ENCODE measurements at regions not wholly inside any gene's neighbourhood (a gene's known extent, or its start where the extent isn't known, plus 50 kb on each side); places are given as distances from the start of the nearest gene placed in this dataset.
"Not testable (repeated sequence)": the region's sequence is repeated elsewhere in the genome, so short reads cannot be mapped to it uniquely, and the experiment has no call there.

DNA sequence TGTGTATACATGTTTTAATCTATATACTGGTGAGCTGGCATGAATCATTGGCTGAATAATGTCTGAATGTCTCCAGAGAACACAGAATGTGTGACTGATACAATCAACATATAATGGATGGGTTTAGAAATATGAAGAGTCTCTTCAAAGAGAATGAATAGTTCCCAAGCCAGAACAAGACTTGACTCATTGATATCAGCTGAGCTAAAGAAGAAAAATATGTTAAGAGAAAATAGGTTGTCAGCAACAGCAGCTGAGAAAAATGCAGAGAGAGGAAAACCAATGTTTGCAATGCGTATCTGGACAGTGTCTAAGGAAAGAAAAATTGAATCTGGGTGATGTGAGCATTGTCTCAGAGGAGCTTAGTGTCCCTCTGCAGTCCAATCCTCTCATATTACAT lies 1281.8 kb upstream of the TENM4 start:
- DNase-seq = no peak

DNA sequence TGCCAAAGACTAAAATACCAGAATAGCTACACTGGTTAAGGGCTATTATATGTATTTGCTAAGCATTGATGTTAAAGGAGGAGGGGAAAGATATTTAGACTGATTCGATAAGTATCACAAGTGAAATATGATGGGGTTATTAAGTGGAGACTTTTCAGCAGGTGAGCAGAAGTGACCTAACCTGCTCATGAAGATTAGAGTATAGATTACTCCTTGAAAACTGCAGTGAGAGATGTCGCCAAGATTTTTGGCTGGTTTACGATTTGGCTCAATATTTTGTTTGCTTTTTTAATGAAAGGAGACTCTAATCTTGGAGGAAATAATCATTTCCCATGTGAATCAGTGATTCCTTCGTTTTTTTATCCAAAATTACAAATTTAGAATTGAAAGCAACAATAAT lies 1279.5 kb upstream of the TENM4 start:
- DNase-seq = no peak

DNA sequence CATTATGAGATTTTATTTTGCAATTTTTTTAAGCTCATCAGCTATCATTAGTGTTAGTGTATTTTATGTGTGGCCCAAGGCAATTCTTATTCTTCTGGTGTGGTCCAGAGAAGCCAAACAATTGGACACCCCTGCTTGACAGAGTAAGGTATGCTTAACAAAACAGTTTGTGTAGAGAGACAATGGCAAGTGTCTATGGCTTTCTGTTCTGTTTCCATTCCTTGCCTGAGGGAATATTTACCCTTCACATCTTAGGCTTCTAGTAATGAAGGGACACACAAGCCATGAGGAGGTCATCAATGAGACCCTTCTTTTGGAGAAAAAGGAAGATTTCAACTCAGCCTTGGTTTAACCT lies 1278.4 kb upstream of the TENM4 start:
- DNase-seq = no peak

DNA sequence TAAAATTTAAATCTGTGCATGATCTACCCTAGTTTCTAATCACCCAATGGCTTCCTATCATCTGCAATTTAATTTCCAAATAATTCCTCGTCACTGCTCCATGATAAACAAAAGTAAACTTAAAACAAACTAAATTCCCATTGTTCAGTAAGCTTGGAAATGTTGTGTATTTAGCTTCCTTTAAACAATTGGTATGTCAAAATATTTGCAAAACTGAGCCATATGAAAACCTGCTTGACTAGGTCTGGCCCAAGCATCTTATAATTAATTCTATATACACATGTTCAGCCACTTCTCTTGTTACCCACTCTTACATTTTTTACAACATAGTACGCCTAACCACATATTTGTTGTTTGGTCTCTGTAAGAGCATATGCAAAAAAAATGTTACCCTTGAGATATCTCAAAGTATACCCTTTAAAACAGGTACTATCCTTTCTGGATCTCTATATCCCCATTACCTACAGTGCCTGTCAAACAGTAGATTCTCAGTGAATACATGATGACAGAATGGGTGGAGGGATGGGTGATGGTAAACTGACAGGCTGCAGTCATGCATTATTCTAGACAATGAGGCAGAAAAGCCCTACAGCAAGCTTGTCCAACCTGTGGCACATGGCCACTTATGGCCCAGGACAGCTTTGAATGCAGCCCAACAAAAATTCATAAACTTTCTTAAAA lies 1277.9 kb upstream of the TENM4 start:
- DNase-seq = no peak

DNA sequence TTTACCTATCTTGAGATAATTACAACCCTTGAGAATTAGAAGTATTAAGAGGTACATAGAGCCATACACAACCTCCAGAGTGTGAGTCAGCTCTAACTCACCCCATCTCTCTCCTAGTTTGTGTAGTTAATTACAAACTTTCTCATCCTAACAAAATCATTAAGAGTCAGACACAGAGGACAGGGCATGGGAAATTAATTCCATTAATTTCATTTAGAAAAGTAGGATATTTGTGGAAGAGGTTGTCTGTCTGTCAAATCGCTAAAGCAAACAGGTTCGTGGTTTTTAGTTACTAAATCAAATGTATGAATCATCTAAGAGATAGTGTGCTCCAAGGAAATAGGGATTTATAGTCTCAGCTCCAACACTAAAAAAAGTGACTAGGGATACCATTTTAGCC lies 1261.4 kb upstream of the TENM4 start:
- no peak for DNase-seq

DNA sequence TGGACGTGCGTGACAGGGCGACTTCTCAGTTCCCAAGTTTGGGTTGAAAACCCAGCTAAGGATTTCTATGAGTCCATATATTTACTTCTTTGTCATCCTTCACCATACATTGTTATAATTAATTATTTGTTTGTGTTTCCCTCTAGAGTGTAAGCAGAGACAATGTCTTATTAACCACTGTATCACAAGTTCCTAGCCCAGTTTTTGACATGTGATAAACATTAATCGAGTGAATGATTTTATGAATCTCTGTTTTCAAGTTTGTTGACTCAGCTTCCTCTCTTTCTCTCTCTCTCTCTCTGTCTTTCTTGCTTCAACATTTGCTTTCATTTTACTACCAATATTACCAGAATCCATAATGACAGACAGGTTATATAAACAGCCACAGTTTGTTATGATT lies 1259.6 kb upstream of the TENM4 start:
- DNase-seq = no peak

DNA sequence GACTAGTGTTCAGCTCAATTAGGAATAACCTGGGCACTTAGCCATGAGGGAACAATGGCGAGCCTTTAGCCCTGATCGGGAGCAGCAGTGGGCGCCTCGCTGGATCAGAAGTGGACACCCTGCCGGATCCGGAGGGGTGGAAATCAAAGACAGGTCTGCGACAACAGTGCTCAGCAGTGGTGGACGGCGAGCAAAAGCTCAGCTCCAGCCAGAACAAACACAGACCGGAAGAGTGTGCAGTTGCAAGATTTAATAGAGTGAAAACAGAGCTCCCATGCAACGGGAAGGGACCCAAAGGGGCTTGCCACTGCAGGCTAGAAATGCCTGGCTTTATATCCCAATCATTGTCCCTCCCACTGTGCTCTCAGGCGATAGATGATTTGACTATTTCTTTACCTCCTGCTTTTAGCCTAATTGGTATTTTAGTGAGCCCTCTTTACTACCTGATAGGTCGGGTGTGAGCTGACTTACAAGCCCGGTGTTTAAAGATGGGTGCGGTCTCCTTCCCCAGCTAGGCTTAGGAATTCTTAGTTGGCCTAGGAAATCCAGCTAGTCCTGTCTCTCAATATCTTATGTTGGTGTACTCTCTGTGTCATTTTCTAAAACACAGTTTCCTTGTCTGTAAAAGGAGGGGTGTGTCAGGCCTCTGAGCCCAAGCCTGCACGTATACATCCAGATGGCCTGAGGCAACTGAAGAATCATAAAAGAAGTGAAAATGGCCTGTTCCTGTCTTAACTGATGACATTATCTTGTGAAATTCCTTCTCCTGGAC lies 1258.8 kb upstream of the TENM4 start:
- DNase-seq = not testable (repeated sequence)

DNA sequence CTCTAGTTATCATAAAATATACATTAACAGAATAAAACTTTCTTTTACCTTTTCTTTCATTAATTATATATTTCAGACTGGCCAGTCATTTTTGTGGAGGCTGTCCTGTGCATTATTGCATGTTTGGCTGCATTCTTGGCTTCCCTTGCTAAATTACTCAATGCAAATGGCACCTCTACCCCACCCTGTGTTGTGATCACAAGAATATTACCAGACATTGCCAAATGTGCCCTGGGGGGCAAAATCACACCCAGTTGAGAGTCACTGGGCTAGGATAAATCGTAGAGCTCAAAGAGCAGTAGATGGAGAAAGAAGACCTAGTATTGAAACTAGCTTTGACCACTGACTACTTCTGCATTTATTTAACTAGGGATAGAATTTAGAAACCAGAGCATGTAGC lies 1257.8 kb upstream of the TENM4 start:
- DNase-seq = no peak

DNA sequence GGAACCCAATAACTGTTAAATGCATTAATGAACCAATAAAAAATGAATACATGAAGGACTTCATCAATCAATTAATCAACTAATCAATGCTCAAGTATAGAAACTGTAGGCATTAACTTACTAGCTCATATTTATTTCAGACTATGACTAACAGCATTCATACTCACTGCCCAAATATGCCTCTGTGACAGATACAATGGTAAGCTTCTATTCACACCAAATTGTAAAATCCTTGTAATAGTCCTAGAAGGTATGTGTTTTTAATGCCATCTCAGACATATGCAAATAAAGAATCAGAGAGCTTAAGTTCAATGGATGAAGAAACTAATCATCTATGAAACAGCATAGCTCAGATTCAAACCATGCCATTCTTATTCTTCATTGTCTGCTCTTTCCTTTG lies 1253.6 kb upstream of the TENM4 start:
- DNase-seq = no peak

DNA sequence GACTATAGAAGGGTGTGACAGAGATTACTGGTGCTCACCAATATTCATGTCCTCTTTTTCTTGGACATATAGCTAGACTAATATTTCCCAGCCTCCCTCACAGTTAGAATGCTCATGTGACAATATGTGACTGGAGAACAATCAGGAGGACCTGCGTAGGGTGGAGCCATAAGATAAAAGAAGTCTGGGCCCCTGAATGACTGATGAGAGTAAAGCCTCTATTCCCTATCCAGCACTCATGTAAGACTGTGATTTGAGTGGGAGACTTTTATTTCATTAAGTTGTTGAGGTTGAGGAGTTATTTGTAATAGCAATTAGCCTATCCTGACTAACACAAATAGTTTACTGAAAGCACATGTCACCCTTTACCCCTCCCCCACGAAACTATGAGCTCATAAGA lies 1247.1 kb upstream of the TENM4 start:
- DNase-seq = no peak

DNA sequence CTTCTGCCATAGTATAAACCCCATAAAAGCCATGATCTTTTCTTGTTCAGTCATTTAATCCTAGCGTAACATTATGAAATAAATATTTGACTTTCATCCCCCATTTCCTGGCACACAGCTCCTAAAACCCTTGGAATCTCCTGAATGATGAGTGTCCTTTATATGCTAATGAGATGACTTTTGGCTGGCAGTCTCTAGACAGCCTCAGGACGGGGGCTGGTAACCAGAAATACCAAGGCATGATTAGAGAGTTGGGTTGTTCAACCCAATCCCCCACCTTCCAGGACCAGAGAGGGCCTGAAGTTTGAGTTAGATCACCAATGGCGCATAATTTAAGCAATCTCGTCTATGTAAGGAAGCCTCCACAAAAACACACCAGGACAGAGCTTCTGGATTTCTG lies 1246.1 kb upstream of the TENM4 start:
- no peak for DNase-seq

DNA sequence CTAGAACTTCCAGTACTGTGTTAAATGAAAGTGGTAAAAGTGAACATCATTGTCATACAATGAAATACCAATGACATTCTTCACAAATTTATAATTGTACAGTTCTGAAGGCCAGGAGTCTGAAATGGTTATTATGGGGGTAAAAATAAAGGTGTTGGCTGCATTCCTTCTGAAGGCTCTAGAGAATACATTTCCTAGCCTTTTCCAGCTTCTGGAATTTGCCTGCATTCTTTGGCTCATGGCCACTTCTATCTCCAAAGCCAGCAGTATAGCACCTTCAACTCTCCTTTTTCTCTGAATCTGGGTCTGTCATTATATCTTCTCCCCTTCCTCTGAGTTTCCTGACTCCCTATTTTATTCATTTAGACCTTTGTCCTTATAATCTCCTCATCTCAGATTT lies 1232.7 kb upstream of the TENM4 start:
- DNase-seq = no peak

DNA sequence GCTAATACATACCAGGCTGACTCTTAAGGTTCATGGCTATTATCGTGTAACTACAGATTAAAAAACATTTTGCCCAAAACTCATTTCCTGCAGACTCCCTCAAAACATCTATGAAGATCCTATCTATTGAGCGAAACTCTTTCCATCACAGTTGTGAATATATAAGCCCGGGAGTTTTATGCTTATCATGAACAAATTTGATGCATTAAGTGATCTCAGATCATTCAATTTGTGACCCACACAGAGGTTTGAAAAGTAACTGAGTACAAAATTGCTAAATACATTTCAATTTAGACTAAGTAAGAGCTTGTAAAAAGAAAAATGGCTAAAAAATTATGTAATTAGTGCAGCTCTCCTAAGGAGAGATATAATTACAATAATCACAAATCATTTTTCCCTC lies 1228.8 kb upstream of the TENM4 start:
- DNase-seq = no peak

DNA sequence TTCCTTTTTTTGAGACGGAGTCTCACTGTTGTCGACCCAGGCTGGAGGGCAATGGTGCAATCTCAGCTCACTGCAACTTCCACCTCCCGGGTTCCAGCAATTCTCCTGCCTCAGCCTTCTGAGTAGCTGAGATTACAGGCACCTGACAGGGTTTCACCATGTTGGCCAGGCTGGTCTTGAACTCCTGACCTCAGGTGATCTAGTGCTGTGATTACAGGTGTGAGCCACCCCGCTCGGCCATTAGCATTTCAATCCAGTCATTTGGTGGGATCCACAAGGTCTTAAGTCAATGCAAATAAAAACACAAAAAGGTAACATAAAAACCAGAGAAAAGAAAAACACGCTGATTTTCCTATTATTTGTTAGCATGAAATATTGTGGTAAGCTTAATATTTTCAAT lies 1227.2 kb upstream of the TENM4 start:
- DNase-seq = no peak

DNA sequence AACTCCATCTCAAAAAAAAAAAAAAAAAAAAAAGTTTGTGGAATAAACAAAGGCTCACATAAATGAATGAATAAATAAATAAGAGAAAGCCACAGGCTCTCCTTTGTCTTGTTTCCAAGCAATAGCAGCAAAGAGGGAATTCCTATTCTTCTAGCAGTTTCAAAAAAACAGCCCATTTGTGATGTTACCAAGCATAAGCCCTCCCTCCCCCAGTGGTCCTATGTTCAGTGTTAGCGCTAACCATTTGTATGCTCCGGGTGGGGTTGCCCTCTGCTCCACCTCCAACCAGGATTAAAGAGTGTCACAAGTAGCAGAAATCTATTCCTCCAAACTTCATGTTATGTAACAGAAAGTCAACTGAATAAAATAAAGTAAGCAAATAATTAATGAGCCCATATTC lies 1215.0 kb upstream of the TENM4 start:
- DNase-seq = no peak

DNA sequence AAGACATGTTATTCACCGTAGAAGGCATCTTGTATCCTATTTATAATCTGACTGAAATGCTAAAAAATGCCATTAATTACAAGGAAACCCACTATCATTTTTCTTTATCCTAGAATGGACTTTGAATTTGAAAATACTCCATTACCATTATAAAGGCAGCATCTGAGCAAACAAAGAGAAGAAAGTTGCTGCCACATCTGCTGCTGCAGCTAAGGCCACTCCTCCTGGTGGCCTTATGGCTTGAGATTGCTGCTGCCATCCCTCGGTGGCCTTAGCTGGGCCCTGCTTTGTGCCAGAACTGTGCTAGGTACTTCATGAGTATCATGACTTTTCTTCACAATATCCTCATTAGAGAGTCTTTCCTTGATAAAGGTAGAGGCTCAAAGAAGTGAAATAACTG lies 1210.1 kb upstream of the TENM4 start:
- no peak for DNase-seq

DNA sequence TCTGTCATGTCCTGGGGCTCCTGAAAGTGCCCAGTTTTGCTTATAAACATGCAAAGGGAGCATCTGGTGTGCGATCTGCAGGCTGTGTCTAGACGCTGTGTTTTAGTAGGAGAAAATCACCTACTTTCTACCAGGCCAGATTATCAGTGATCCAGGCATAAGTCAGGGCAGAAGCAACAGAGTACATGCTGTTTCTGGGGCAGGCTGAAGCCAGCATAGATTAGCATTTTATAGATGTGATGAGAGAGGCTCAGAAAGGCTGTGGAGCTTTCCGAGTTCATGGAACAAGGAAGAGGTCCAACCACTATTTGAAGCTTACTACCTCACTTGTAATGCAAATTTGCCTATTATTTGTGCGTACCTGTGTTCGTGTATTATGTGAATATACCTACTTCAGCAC lies 1208.4 kb upstream of the TENM4 start:
- no peak for DNase-seq

DNA sequence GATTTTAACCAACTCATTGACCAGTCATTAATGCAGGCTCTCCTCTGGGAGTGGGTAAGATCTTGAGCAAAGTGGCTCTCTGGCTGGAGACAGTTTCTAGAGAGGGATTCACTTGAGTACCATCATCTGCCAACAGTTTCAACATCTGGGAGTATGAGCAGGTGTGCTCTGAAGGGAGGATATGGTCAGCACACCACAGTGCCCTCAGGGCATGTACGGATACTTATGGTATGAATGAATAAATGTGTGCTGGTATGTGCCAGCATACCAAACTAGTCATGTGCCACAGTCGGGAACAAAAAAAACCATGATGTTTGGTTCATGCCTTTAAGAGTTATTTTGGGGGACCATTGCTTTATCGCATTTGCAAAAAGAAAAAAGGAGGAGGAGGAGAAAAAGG lies 1197.5 kb upstream of the TENM4 start:
- DNase-seq = no peak

DNA sequence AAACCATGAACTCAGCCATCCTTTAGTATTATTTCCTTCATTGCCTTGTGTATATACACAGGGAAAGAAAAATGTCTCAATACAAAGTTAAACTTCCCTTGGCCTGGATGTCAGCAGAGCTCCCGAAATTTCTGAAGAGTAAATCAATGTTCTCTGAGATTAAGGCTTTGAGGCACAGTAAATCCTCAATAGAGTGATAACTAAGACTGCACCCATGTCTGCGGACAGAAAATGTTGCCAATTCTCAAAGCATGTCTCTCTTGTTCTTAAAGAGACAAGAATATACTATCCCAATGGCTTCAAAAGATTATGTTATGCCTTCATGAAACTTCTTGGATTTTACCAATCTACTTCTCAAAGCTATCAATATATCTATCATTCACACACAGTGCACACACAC lies 1196.7 kb upstream of the TENM4 start:
- no peak for DNase-seq

DNA sequence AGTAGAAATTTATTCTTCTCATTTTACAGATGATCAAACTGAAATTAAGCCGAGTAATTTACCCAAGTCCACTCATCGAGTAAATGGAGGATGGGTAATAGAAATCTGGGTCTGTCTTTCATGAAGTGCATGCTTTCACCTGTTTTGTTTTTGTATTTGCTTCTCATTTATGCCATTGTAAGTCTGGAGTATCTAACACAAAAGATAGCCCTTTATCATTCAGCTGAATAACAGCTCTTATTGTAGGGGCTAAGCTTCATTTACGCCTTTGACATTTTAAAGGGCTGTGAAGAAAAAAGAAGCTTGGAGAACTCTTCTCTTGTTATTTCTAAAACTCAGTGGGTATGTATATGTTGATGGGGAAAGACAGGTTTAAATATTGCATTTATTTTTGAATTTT lies 1196.2 kb upstream of the TENM4 start:
- DNase-seq = no peak

DNA sequence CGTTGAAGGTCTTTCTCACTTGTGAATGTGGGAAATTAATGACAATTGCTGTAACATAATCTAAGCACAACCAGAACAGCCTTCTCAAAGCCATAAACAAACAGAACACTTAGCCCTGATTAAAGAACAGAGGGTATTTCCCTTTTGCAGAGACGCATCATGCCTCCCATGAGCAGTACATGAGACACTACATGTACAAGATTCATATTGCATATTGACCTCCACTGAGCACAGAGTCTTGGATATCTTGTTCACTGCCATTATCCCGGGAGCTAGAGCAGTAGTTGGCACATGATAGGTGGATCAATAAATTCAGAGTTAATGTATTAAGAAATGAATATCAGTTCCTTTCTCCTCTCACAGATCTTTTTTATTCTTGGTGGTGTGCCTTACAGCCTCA lies 1194.3 kb upstream of the TENM4 start:
- DNase-seq = no peak

DNA sequence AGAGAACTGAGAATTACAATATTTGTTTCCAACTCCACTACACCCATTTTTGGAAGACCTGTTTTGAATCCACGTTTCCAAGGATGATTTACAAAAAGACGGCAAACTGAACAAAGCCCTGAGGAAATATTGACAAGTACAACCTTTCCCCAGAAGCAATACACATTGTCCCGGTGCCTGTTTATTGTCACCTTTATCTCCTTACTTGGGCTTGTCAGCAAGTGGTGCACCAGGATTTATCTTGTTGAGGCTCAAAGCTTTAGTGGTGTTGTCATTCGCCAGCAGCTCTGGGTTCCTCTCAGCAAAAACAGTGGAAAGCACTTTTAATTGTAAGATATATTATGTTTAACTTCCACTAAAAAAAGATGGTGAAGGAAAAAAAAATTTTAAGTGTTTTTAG lies 1191.9 kb upstream of the TENM4 start:
- no peak for DNase-seq

DNA sequence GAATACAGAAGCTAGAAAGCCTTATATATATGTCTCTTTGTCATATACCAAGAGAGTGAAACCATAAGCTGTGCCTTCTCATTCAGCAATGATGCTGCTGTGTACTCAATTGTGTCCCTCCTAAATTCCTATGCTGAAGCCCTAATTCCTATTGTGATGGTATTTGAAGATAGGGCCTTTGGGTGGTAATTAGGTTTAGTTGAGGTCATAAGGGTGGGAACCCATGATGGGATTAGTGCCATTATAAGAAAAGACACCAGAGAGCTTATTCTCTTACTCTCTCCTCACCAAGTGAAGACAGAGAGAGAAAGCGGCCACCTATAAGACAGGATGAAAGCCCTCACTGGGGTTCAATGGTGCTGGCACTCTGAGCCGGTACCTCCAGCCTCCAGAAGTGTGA lies 1191.3 kb upstream of the TENM4 start:
- DNase-seq = no peak

DNA sequence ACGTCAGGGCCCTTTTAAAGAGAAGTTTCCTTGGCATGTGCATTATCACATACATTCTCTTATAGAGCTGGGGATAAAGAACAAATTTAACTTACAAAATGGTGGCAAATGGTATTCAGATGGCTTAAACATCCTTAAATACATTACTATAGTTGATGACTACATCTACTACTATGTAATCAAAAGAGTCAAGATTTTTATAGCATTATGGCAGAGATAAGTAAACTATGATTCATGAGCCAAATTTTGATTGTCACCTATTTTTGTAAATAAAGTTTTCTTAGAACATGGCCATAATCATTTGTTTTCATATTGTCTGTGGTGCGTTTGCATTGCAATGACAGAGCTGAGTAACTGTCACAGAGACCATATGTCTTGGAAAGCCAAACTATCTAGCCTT lies 1188.6 kb upstream of the TENM4 start:
- DNase-seq = no peak

DNA sequence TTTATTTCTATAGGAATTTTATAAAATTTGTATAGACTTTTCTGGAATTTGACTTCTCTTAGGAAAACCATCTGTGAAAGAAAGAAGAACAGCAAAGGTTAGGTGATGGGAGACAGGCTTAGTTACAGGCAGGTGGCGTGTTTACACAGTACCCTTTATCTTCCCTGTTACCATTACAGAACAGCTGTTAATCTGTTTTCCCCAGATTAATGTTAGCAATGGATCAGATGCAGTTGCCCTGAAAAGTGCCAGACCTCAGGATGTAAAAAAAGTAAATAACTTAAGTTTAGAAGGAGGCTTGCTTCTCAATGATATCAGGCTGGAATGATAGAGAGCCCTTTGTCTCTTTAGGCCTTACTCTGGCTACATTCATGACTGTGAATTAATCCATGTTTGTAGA lies 1186.5 kb upstream of the TENM4 start:
- DNase-seq = no peak

Measured in activated CD4-positive, alpha-beta T cell treated with anti-CD3 and anti-CD28 coated beads for 4 hours (primary cell).